ENCODE measurements at regions not wholly inside any gene's neighbourhood (a gene's known extent, or its start where the extent isn't known, plus 50 kb on each side); places are given as distances from the start of the nearest gene placed in this dataset.

DNA sequence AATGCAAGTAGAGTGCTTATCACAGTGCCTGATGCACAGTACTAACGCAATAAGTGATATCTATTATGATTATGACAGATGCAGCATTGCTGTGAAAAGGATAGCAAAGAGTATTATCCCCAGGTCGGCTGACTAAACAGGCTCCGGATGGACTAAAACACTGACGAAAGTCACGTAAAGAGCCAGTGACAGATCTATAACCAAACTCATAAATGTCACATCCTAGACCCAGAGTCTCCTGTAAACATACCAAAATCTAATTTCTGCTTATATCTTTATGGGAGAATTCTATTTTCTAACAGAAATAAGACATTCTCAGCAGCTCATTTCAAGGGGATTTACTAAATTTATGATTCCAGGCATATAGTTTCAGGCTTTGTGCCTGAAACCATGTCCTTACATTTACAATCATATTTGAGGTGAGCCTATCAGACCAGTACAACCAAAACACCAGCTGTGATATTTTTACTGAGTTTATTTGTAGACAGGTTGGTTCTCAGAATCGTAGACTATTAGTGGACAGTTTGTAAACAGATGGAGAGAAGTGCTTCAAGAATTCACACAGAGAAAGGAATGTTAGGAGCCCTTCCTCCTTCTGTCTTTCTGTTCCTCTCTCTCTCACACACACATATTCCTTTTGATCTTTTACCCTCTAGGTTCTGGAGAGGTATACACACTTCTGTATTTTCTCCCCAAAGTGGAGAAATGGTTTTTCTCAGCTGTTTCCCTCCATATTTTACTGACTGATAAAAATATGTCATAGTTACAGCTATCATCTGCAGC is 52.4 kb upstream of the WDR26 start:
- no peak for DNase-seq (ENCODE audit: low spot score)

DNA sequence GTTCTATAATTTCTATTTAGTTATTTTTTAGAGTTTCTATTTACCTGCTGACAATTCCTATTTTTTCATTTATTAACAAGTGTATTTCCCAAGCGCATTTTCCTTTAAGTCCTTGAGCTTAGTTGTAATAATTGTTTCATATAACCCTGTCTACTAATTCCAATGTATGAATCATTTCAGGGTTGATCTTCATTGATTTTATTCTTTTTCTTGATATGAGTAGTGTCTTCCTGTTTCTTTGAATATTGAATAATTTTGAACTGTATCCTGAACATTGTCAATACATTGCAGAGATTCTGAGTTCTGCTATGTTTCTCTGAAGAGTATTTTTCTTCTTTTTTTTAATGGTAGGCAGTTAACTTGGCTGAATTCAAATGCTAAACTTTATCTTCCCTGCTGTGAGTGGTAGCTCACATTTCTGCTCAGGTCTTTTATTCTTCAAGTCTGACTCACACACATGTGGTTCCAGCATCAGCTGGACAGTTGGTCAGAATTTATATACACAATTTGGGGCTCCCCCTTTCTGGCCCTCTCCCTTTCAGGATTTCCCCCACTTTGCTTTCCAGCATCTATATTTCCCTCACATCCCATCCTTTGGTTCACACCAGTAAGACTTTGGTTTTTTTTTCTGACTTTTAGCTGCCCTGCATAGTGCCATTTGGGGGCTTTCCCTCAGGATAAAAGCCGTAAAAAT is 54.4 kb upstream of the WDR26 start:
- no peak for DNase-seq (ENCODE audit: low spot score)

DNA sequence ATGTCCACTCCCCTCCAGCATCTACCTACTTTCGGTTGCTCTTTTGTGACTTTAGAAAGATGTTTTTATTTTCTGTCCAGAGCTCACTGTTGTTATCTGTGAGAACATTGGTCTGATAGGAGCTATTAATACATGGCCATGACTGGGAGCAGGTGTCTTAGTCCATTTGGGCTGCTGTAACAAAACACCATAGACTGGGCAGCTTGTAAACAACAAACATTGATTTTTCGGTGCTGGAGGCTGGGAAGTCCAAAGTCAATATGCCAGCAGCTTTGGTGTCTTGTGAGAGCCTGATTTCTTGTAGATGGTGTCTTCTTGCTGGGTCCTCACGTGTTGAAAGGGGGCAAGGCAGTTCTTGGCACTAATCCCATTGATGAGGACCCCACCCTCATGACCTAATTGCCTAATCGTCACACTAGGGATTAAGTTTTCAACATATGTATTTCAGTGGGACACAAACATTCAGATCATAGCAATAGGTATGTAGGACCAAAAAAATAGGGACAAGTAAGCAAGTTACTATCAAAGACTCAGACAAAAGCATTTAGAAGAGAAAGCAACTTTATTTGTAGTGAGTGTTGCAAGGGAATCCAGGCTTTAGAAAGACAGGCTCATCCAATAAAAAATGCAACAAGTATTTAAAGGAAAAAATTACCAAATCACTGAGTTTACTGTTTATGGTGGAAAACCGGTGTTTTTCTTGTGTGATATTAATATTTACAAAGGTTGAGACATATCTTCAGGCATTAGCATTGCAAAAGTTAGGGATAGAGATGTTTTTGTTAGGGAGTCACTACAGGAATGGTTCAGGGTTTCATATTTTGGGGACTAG is 55.2 kb upstream of the WDR26 start:
- no peak for DNase-seq (ENCODE audit: low spot score)

DNA sequence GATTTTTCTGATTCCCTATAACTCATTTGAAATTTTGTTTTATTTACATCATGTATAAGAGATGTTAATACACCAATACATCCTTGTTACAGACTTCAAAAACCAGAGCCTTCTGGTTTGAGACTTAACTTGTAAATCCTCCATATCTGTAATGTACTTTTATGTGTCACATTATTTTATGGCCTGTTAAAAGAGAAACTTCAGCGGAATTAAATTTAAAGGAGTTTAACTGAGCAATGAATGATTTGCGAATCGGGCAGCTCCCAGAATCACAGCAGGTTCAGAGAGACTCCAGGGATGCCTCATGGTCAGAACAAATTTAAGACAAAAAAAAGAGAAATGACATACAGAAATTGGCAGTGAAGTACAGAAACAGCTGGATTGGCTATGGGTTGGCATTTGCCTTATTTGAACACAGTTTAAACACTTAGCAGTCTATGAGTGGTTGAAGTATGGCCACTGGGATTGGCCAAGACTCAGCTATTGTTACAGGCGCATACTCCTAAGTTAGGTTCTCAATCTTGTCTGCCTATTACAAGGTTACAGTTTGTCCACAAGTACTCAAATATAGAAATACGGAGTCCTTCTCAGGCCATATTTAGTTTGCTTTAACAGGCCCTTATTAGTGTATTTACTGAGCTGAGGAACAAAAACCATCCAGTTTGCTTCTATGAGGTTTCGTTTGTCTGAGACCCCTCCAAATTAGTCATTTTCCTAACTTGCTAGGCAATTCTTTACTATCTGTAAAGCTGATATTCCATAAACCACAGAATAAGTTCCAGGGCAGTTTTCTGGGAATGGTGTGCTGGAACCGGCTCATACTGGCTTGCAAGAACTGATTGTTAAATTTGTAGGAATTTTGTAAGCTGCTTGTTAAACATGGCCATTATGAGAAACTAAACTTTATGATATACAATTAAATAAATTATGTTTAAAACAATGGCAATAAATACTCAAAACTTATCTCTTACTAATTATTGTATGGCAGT is 56.2 kb upstream of the WDR26 start:
- DNase-seq (ENCODE audit: low spot score) = no peak

DNA sequence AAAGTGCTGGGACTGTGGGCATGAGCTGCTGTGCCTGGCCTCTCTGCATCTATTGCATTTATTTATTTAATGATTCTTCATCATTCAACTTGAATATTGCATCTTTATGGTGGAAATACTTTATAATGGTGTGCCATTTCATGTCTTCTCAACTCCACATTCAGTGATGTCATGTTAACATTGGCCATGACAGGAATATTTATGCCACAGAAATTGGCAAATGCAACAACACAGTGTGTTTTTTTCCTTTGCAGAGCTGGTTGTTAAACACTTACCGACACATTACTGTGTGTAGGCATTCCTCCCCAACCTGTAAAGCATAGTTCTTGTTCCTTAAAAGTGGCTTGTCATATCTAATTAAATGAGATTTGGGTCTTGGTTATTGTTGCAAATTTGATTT is 57.4 kb upstream of the WDR26 start:
- no peak for DNase-seq (ENCODE audit: low spot score)

DNA sequence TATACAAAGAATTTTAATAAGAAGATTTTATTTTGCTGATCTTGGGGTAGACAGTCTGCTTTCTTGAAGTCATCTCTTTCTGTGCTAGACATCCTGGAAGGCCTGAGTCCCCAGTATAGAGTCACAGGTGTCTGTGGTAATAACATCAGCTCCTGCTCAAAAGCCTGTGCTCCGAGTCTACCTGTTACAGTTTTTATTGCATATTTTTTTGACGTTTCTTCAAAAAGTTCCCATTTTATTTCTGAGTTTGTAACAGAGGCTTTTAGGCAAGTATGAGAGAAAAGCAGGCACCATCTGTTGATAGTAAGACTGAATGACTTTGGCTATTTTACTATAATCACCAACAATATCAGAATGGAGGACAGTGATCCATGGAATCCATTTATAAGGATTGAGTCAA is 58.0 kb upstream of the WDR26 start:
- DNase-seq (ENCODE audit: low spot score) = no peak

DNA sequence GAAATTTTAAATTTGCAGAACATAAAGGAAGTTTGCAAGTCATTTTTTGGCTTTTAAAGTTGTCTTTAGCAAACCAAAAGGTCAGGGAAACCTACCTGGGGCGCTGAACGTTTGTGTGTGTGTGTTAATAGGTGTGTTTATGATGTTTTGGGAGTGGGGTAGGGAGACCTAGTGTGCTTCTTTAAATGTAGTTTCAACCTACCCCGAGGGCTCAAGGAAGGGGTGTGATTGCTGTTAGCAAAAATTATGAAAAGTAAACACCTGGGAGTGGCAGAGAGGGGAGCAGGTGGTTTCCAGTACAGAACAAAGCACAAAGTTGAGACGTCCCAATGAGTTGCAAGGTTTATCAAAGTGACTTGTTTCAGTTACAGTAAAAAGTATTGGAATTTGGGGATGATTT is 58.7 kb upstream of the WDR26 start:
- DNase-seq (ENCODE audit: low spot score) = no peak

DNA sequence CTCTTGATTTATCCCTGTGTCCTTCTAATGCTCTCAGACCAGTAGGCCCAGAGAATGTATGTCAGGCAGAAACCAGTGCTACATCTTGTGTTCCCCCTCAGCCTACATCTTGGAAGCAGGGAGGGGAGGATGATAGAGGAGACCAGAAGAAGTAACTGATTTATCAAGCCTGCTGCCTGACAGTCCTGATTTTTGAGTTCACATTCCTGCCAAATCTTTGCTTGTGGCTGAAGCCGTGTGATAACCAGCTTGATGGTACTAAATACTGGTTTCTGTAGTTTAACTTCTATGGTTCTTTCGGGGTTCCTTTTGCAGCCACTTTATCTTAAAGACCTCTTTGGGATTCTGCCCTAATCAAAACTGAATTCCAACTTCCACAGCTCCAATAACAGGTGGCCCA is 59.7 kb upstream of the WDR26 start:
- no peak for DNase-seq (ENCODE audit: low spot score)

DNA sequence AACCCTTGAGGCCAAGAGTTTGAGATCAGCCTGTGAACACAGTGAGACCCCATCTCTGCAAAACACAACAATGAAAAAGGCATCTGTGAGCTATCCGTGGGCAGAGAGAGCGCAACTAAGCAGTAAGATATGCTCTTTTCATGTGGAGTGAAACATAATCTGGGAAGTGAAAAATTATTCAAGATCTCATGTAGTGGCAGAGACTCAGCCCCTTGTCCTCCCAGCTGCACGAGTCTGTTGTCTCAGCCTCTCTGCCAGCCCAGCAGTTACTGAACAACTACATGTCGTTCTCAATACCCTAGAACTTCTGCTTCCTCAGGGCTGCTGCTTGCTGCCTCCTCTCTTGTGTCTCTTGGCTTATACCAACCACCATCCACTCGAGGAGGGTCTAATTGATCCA is 61.3 kb upstream of the WDR26 start:
- no peak for DNase-seq (ENCODE audit: low spot score)

DNA sequence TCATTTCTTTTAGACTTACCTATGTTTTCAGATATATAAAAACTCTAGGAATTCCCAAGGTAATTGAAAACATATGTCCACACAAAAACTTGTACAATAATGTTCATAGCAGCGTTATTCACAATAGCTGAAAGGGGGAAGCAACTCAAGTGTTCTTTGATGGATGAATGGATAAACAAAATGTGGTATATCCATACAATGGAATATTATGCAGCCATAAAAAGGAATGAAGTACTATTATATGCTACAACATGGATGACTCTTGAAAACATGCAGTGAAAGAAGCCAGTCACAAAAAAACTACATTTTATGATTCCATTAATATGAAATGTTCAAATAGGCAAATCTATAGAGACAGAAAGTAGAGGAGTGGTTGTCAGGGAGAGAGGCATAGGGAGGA is 62.2 kb upstream of the WDR26 start:
- no peak for DNase-seq (ENCODE audit: low spot score)

DNA sequence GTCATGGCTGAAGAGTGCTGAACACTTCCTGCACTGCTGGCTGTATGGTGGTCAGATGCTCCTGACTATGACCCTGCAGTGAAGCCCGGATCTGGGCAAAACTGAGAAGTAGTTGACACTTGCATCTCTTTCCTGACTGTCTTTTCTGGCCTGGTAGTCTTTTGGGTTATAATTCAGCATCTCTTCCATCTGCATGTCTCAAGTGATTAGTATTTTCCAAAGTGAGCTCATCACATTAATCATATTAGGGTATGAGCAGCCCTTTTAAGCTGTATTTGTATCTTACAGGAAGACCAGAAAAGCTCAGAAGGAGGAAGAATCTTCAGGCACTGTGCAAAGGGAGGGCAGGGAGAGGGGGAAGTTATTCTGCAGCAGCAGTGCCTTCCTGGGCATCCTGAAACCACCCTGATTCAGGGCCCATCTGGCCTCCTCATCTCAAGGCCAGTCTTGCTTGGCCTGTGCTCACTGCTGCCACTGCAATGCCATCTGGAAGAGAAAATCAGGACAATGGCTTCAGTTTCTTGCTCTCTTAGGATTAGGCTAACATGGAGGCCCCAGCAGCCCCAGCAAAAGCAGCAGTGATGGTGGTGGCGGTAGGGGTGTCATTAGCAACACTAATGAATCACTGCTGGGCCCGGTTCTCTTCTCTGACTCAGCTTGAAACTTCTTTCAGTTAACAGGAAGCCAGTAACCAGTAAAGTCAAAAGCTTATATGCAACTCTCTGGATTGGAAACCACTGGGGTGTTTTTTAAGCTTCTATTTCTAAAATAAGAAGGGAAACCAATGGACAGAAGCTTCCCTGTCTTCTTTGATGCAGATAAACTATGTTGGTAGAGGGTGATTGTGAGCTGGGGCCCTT is 63.3 kb upstream of the WDR26 start:
- peak; percentile 35 for DNase-seq (ENCODE audit: low spot score)

DNA sequence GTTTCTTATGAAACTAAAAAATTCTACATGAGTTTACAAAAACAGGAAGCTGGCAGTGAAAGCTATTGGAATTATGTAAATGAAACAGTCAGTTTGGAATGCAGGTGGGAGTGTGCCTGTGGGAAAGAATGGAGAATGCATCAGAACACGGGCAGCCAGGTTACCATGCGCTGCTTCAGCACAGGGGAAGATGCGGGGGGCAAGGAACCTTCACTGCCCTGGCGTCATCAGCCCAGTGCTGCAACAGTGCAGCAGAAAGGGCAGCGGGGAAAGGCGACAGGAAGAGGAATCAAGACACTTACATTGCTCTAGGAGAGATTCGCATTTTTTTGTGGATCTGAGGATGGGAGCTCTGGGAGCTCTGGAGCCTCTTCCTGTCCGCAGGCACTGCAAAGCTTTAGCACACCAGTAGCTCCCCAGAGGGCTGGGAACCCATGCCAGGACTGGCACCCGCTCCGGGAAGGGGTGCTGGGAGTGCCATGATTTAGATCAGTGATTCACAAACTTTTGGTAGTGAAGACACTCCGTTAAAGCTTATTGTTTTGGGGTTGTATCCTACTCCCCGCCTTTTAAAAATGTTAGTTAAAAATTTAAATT is 64.1 kb upstream of the WDR26 start:
- peak; percentile 14 for DNase-seq (ENCODE audit: low spot score)

DNA sequence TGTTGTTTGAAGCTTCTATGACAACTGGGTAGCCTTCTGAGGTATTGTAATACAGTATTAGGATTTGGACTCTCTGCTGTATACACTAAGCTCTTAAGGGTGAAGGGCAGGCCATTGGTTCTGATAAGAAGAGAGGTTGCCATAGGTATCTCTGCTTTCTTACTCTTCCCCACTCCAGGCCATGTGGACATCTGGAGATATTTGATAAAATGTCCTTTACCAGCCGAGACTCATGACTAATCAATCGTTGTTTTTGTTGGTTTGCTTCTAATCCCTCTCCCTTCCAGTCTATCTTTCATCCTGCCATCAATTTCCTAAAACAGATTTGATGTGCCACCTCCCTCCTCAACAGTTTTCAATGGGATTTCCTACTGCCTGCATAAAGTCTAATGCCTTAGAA is 64.6 kb upstream of the WDR26 start:
- DNase-seq (ENCODE audit: low spot score) = no peak

DNA sequence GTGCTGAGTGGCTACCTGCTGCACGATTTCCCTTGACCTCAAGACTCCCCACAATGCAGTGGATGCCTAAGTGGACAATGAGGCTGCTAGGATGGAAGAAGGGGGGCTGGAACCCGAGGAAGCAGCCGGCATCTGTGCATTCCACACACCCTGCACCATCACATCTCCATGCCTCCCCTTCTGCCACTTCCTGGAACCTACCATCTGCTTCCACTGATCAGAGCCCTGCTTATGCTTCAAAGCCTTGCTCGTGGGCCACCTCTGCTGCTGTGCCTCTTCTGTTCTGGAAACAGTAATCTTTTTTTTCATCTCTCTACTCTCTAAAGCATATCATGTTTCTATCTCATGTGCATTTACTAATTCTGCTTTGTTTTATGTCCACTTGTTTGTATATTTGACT is 66.2 kb upstream of the WDR26 start:
- DNase-seq (ENCODE audit: low spot score) = no peak

DNA sequence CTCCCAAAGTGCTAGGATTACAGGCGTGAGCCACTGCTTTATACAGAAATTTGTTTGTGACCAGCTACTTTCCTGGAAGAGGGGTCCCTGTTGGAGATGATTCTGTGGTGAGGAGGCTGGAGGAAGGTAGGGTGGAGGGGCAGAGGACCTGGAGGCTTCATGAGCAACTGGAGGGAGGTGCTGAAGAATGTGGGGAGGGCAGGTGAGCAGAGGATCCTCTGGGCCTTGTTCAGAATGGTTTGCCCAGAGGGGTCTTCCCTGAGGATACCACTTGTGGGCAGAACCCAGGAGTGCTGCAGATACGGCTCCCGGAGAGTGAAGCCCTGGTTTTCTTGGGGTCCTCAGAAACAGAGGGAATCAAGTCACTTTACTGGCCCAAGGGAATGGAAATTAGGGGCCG is 67.2 kb upstream of the WDR26 start:
- no peak for DNase-seq (ENCODE audit: low spot score)

DNA sequence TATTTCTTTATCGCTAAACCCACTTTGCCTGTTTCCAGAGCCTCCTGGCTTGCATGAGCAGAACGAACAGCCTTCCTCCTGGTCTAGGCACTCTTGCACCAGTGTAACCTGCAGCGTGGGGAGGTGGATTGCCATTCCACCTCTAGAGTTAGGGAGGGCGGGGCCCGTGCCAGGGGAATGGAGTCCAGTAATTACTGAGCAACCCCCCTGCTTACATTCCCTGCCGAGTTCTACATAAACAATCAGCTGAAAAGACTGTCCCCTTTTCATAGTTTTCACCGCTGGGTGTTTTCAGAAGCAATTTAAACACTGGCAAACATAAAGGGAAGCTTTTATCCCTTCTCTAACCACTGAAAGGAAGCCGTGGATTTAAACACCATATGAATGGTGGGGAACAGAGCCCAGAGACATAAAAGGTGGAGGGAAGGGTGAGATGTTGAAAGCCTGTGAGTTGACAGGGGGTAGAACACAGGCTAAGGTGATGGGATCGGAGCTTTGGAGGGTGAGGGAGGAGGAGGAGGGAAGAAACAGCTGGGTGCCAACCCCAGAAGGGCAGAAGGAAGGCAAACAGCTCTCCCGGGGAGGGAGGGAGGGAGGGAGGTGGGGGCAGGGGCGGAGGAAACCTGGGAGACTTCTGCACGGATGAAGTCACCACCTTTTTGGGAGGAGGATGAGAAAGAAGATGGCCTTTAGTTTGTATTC is 68.0 kb upstream of the WDR26 start:
- no peak for DNase-seq (ENCODE audit: low spot score)

DNA sequence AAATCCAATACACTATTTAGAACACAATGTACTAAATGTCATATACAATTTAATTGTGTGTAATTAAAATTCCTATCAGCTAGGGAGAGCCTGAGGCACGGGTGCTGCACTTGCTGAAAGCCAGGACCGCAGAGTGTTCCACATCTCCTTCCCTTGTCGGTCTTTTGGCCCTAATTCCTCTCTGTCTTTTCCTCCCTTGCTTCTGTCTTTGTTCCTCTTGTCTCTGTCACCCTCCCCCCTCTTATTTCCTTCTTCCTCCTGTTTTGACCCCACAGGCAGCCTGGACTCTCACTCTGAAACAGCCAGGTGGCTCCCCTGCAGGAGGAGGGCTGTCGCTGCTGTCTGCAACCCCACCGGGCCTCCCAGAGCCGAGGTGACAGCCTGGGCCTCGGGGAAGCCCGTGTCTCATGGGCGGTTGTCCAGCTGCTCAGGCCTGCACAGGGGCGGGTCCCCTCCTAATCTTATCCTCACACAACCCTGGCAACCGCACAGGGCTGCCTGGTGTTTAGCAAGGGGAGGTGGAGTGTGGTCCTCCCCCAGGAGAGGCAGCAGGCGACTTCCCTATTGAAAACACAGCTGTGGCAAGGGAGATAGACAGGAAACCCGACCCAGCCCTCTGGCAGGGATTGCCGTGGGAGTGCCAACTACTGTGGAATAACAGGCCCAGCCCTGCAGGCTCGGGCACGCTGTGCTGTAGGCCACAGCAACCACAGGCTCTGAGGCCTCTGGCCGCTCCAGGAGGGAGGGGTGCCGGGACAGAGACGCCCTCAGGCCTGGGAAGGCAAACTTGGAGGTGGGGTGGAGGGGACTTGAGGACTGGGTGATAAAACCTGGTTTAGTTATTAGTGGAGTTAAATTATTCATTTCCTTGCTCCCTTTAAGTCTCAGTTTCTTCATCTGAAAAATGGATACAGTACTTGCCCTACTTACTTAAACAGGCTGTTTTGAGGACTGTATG is 68.8 kb upstream of the WDR26 start:
- DNase-seq (ENCODE audit: low spot score) = peak; percentile 55

DNA sequence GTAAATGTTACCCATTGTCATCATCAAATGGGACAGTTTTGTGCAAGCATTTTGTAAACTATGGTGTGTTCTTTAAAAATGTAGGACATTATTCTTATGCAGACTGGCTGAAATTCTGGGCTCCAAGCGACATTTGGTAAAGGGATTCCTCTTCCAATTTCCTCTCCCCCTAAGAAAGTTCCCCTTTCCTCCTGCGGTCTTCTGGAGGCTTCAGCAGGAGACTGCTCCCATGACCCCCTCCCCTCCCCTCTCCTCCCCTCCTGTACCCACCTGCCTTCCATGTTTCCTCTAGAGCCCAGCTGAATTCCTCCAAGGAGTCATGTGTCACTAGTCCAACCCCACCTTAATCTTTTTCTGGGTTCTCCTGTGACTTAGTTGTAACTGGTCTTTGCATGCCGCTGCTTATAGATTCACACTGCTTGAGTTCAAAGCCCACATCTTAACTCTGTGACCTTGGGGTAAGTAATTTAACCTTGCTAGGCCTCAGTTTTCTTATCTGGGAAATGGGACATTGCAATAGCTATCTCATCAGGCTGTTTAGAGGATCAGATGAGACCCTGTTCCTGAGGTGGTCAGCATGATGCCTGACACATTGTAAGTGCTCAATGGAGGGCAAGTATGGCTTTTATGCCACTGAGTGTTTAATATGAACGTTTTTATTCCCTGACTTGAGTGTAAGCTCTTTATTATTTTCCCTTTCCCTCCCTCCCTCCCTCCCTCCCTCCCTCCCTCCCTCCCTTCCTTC is 69.9 kb upstream of the WDR26 start:
- no peak for DNase-seq (ENCODE audit: low spot score)

All from putamen (tissue), 1 donor.